GM19455 (cell line): ENCODE measurements at regions not wholly inside any gene's neighbourhood (a gene's known extent, or its start where the extent isn't known, plus 50 kb on each side); places are given as distances from the start of the nearest gene placed in this dataset.

Experiments used
- ATAC-seq: cut with Tn5 transposase; IDR thresholded peaks from one replicate; pipeline ENCODE4 v1.9.1; 2021; ENCODE audit not compliant: unreplicated experiment

GRCh38 chrX:97763981-97764380, 880.3 kb downstream of the RPA4 start:
- no peak for ATAC-seq

GRCh38 chrX:97766501-97767095, 882.9 kb downstream of the RPA4 start:
- ATAC-seq, result no peak

GRCh38 chrX:97787311-97787710, 903.6 kb downstream of the RPA4 start:
- ATAC-seq, result no peak

- no peak for ATAC-seq
Observed at GRCh38 chrX:97787849-97788248, 904.1 kb downstream of the RPA4 start.

- ATAC-seq, result no peak
Observed at GRCh38 chrX:97790850-97791249, 907.1 kb downstream of the RPA4 start.

GRCh38 chrX:97797076-97797475, 913.4 kb downstream of the RPA4 start:
- no peak for ATAC-seq

- ATAC-seq, result no peak
Observed at GRCh38 chrX:97806238-97806637, 922.5 kb downstream of the RPA4 start.

- no peak for ATAC-seq
Observed at GRCh38 chrX:97806946-97807345, 923.2 kb downstream of the RPA4 start.

- no peak for ATAC-seq
Observed at GRCh38 chrX:97820170-97820569, 936.5 kb downstream of the RPA4 start.

GRCh38 chrX:97828471-97828870, 944.8 kb downstream of the RPA4 start:
- no peak for ATAC-seq

GRCh38 chrX:97835969-97836368, 952.3 kb downstream of the RPA4 start:
- no peak for ATAC-seq

- no peak for ATAC-seq
Observed at GRCh38 chrX:97841544-97842179, 958.0 kb downstream of the RPA4 start.

- no peak for ATAC-seq
Observed at GRCh38 chrX:97842468-97843199, 958.9 kb downstream of the RPA4 start.

- no peak for ATAC-seq
Observed at GRCh38 chrX:97843200-97843811, 959.6 kb downstream of the RPA4 start.

- ATAC-seq, result no peak
Observed at GRCh38 chrX:97844161-97844560, 960.5 kb downstream of the RPA4 start.

GRCh38 chrX:97844943-97845342, 961.2 kb downstream of the RPA4 start:
- no peak for ATAC-seq

GRCh38 chrX:97845451-97845850, 961.7 kb downstream of the RPA4 start:
- ATAC-seq, result no peak

- ATAC-seq, result no peak
Observed at GRCh38 chrX:97846228-97846627, 962.5 kb downstream of the RPA4 start.

GRCh38 chrX:97846718-97847237, 963.1 kb downstream of the RPA4 start:
- no peak for ATAC-seq

- no peak for ATAC-seq
Observed at GRCh38 chrX:97847885-97848679, 964.4 kb downstream of the RPA4 start.

- ATAC-seq, result no peak
Observed at GRCh38 chrX:97849951-97850350, 966.2 kb downstream of the RPA4 start.
